ENCODE measurements at regions not wholly inside any gene's neighbourhood (a gene's known extent, or its start where the extent isn't known, plus 50 kb on each side); places are given as distances from the start of the nearest gene placed in this dataset.

- TF ChIP-seq, protein P1, sequence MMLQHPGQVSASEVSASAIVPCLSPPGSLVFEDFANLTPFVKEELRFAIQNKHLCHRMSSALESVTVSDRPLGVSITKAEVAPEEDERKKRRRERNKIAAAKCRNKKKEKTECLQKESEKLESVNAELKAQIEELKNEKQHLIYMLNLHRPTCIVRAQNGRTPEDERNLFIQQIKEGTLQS (IDR thresholded peaks at IDR 0.05) = no peak
Measured at GRCh38 chr13:63005625-63006024, 1590.0 kb upstream of the PCDH20 start (continued).

- ChIA-PET POLR2A (no interaction called here), RAD21 (ENCODE audit: low non-redundant PET in 1 of 2, low total read pairs in 2 of 2, uncharacterized antibody in 2 of 2, unreplicated experiment in 2 of 2) (no interaction called here), CTCF (no interaction called here)
- H4K20me1 ChIP-seq (ENCODE audit: insufficient read depth) = no peaks in the 10 kb centered on the region
- no peaks in the 10 kb centered on the region for H3K79me2 ChIP-seq (ENCODE audit: insufficient read depth, low read length)
- H2AFZ ChIP-seq (ENCODE audit: low read depth, low read length, poor library complexity, severe bottlenecking) = no peak overlapping the region
- no TSS peak for BruUV-seq (replicated peaks)
- no peaks in the 10 kb centered on the region for H3K9me2 ChIP-seq (ENCODE audit: insufficient read depth)
- H3K36me3 ChIP-seq (ENCODE audit: control insufficient read depth in 1 of 2, insufficient read depth in 2 of 2, low read length in 2 of 2) = no peaks in the 10 kb centered on the region
- intact Hi-C loops (cut with micrococcal nuclease) = no loop called here
- no peak overlapping the region for H3K27ac ChIP-seq (ENCODE audit: low read depth, low read length)
- H3K4me3 ChIP-seq (replicated peaks in 1 of 2; ENCODE audit: low read depth in 1 of 2, low read length in 2 of 2) = no peak overlapping the region
- H3K9me3 ChIP-seq (ENCODE audit: control insufficient read depth in 1 of 2, insufficient read depth in 1 of 2, low read depth in 1 of 2, low read length in 2 of 2) = no peaks in the 10 kb centered on the region
- DNase-seq (ENCODE audit: low read depth, low spot score) (no peak), ATAC-seq (no peak)
- no peaks in the 10 kb centered on the region for H3K4me1 ChIP-seq (ENCODE audit: control insufficient read depth in 1 of 2, insufficient read depth in 2 of 2, low read length in 2 of 2)
- no peak overlapping the region for H3K4me2 ChIP-seq (ENCODE audit: low read length)
- TF ChIP-seq CBX3 (IDR thresholded peaks at IDR 0.05; ENCODE audit: low read depth) (no peak), TCF7L2 (IDR thresholded peaks at IDR 0.05; ENCODE audit: borderline replicate concordance, extremely low read depth, insufficient read depth, insufficient read length) (no peak), CEBPB (IDR thresholded peaks at IDR 0.05; ENCODE audit: low read depth) (no peak), SRF (IDR thresholded peaks at IDR 0.05; ENCODE audit: low read depth) (no peak), MAX (IDR thresholded peaks at IDR 0.05) (no peak), POLR2A (IDR thresholded peaks at IDR 0.05; ENCODE audit: borderline replicate concordance, extremely low read depth, insufficient read depth, insufficient read length) (no peak), SP1 (IDR thresholded peaks at IDR 0.05; ENCODE audit: low read depth) (no peak), REST (IDR thresholded peaks at IDR 0.05; ENCODE audit: low read depth) (no peak), ZNF274 (IDR thresholded peaks at IDR 0.05; ENCODE audit: low read depth, low read length) (no peak), SIN3A (IDR thresholded peaks at IDR 0.05; ENCODE audit: low read depth) (no peak), RAD21 (IDR thresholded peaks at IDR 0.05; ENCODE audit: low read depth) (no peak), EZH2phosphoT487 (IDR thresholded peaks at IDR 0.05; ENCODE audit: borderline replicate concordance) (no peak), ELF1 (IDR thresholded peaks at IDR 0.05; ENCODE audit: borderline replicate concordance, low read depth) (no peak)
- TF ChIP-seq, protein P1 (IDR thresholded peaks at IDR 0.05) = no peak
- no peaks in the 10 kb centered on the region for H3K27me3 ChIP-seq (ENCODE audit: insufficient read depth, low read length)
- no peak overlapping the region for H3K9ac ChIP-seq (ENCODE audit: low read length)
Measured at GRCh38 chr13:62997696-62998095, 1582.0 kb upstream of the PCDH20 start.

Data from HCT116 (cell line).